SK-MEL-5 (cell line): ENCODE measurements at regions not wholly inside any gene's neighbourhood (a gene's known extent, or its start where the extent isn't known, plus 50 kb on each side); places are given as distances from the start of the nearest gene placed in this dataset.

Experiments used
- DNase-seq: peaks from one replicate; pipeline ENCODE4 v3.0.0-alpha.2; 2016; ENCODE audit warnings: low read depth, low spot score
- in situ Hi-C: cut with HindIII; loops from 2 replicates; pipeline ENCODE4 v1.10.0; 2016; ENCODE audit warnings: low sequenced_read_pairs, high pct_unique_total_duplicates, low pct_unique_long_range_greater_than_20kb

GRCh38 chrX:125004799-125005198 is 314.9 kb upstream of the TEX13C start:
- in situ Hi-C loops, result no loop called here
- no peak for DNase-seq

GRCh38 chrX:125005863-125006262 is 313.8 kb upstream of the TEX13C start:
- in situ Hi-C loops, result no loop called here
- DNase-seq, result no peak

- in situ Hi-C loops, result no loop called here
These were observed 313.0 kb upstream of the TEX13C start for GRCh38 chrX:125006704-125007103.

GRCh38 chrX:125012585-125012984 is 307.1 kb upstream of the TEX13C start:
- in situ Hi-C loops, result no loop called here
- no peak for DNase-seq

More at GRCh38 chrX:125006704-125007103, 313.0 kb upstream of the TEX13C start:
- no peak for DNase-seq

GRCh38 chrX:125029131-125029530 is 290.5 kb upstream of the TEX13C start:
- no peak for DNase-seq
- in situ Hi-C loops, result no loop called here
